SK-N-MC (cell line): ENCODE measurements at regions not wholly inside any gene's neighbourhood (a gene's known extent, or its start where the extent isn't known, plus 50 kb on each side); places are given as distances from the start of the nearest gene placed in this dataset.

ENCODE experiments used
- DNase-seq: peaks from one replicate; pipeline ENCODE4 v3.0.0-alpha.2; 2011; ENCODE audit warnings: low read depth, low spot score
- H3K27ac ChIP-seq: fragments of 200-600 bp; sonication (generic); 2 replicates; pipeline ENCODE4 v1.5.1; 2016; ENCODE audit warnings: mixed run types
- H3K36me3 ChIP-seq: fragments of 200-600 bp; sonication (generic); 2 replicates; pipeline ENCODE4 v1.6.1; 2017; ENCODE audit warnings: antibody characterized with exemption, low read length, mixed read lengths; ENCODE audit not compliant: insufficient read depth
- H3K4me3 ChIP-seq: fragments of 200-600 bp; sonication (generic); 2 replicates; pipeline ENCODE4 v1.5.1; 2016
- H3K9ac ChIP-seq: fragments of 200-600 bp; sonication (generic); 2 replicates; pipeline ENCODE4 v1.8.0; 2017; ENCODE audit warnings: mixed run types, mixed read lengths; ENCODE audit not compliant: insufficient read length
- H3K9me3 ChIP-seq: fragments of 200-600 bp; sonication (generic); 2 replicates; pipeline ENCODE4 v1.6.1; 2017; ENCODE audit warnings: low read depth, mild to moderate bottlenecking, antibody characterized with exemption, low read length, moderate library complexity, mixed read lengths
- EZH2 ChIP-seq: fragments of 200-600 bp; sonication (generic); IDR thresholded peaks from one replicate; pipeline ENCODE4 v1.6.1; 2017; ENCODE audit warnings: antibody characterized with exemption
- FOXP2 ChIP-seq: optimal IDR thresholded peaks from 2 replicates; pipeline ENCODE3; 2011; ENCODE audit warnings: mild to moderate bottlenecking, moderate library complexity; ENCODE audit not compliant: insufficient read depth; ENCODE audit errors: extremely low read length, control extremely low read depth
- POLR2AphosphoS5 ChIP-seq: IDR thresholded peaks from 2 replicates; pipeline ENCODE4 v1.6.1; 2012; ENCODE audit warnings: mild to moderate bottlenecking, low read depth, low read length, borderline replicate concordance

DNA sequence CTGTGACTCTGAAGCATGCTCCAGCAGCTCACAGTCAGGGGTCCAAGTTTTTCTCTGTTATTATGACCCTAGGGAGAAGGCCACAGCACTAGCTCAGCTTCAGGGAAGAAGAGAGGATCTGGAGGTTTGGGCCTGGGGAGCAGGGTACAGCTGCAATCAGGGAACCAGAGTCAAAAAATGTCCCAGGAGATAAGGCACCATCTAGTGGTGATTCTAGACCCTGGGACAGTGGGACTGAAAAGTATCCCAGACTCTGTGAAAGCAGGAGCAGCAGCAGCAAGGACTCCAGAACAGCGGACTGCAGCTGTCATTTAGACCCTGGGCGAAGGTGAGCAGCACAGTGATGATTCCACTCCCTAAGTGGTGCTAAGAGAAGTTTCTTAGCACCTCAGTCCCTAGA, 278.4 kb upstream of the DDX18 start:
- DNase-seq: no peak

DNA sequence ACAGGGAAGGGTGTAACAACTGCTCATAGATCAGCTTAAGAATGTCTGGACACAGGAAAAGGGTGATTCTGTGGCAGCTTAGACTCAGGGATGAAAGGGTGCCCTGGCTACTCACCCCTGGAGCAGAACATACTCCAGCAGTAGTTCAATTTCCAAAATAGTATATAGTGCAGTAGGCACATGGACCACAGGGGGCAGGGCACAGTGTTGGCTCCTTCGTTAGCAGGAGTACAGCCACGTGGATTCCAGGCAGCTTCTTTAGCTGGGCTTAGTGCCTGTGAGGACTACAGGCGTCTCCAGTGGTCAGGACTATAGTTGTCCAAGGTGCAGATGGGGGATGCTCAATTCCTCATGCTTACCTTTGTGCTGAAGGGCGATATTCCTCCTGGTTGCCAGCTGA, 277.5 kb upstream of the DDX18 start:
- Histone ChIP-seq H3K4me3 (no peak overlapping the region), H3K36me3 (no peaks in the 10 kb centered on the region), H3K27ac (no peak overlapping the region), H3K9me3 (no peaks in the 10 kb centered on the region), H3K9ac (no peak overlapping the region)
- no peak for DNase-seq
- no peak for TF ChIP-seq EZH2
- TF ChIP-seq FOXP2: no peak
- no peak for TF ChIP-seq POLR2AphosphoS5

More for the DNA sequence above, 278.4 kb upstream of the DDX18 start:
- Histone ChIP-seq H3K36me3 (no peaks in the 10 kb centered on the region), H3K9me3 (no peaks in the 10 kb centered on the region), H3K27ac (no peak overlapping the region), H3K4me3 (no peak overlapping the region), H3K9ac (no peak overlapping the region)
- TF ChIP-seq EZH2: no peak
- no peak for TF ChIP-seq POLR2AphosphoS5
- no peak for TF ChIP-seq FOXP2

DNA sequence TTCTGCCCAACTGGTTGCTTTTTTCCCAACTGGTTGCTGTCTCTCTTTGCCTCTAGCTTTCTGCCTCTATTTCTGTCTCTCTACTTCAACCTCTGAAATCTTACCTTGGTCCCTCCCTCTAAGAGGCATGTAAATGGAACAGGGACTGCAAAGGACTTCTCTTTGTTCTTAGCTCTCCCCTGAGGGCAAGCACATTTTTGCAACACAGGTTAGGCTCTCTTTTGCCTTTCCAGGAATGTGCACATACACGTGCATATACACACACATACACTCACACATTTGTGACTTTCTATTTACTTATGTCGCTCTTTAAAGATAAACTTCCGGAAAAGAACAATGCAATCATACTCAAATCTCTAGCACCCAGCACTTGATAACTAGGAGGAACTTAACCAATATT, 262.6 kb upstream of the DDX18 start:
- H3K27ac ChIP-seq: no peak overlapping the region
- no peak for TF ChIP-seq FOXP2
- no peak overlapping the region for H3K9ac ChIP-seq
- no peak overlapping the region for H3K4me3 ChIP-seq
- no peaks in the 10 kb centered on the region for H3K9me3 ChIP-seq
- no peaks in the 10 kb centered on the region for H3K36me3 ChIP-seq
- no peak for DNase-seq

- Histone ChIP-seq H3K4me3 (no peak overlapping the region), H3K27ac (no peak overlapping the region), H3K36me3 (no peaks in the 10 kb centered on the region), H3K9ac (no peak overlapping the region), H3K9me3 (no peaks in the 10 kb centered on the region)
- TF ChIP-seq POLR2AphosphoS5 (no peak), EZH2 (no peak), FOXP2 (no peak)
- DNase-seq: no peak
These were observed 261.0 kb upstream of the DDX18 start for GRCh38 chr2:117553448-117553847.

DNA sequence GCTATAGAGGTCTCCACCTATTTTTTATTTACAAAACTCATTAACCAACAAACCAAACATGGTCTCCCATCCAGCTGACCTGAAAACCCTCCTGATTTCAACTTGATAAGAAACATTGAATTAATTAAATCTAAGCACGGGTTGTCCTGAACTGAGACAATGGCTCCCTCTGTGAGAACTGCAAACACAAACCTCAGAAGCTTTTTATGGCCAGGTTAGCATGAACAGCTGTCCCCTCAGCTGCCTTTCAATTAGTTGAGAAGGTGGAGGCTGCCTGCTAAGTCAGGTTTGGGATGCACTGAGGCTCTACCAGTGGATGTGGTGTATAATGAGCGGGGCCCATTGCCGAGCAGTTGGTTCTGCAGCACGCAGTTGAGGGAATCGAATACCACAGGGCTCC, 258.5 kb upstream of the DDX18 start:
- no peak for DNase-seq
- no peak for TF ChIP-seq EZH2
- no peak for TF ChIP-seq POLR2AphosphoS5
- no peak for TF ChIP-seq FOXP2
- no peak overlapping the region for H3K9ac ChIP-seq
- no peak overlapping the region for H3K27ac ChIP-seq
- H3K4me3 ChIP-seq: no peak overlapping the region
- H3K9me3 ChIP-seq: no peaks in the 10 kb centered on the region
- H3K36me3 ChIP-seq: no peaks in the 10 kb centered on the region

DNA sequence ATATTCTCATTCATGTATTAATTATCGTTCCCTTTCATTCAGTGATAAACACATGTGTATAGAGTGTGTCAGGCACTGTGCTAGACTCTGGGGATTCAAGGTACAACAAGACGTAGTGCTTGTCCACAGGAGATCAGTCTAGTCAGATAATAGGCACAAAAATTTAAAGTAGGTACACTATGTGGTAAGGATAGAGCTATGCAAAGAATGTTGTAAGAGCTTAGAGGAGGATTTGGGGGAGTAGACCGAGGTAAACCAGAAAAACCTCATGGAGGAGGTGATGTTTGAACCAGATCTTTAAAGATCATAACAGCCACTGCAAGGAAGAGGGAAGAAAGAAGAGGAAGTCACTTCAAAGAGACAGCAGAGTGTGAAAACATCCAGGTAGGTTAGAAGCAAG, 256.9 kb upstream of the DDX18 start:
- Histone ChIP-seq H3K4me3 (no peak overlapping the region), H3K9ac (no peak overlapping the region), H3K36me3 (no peaks in the 10 kb centered on the region), H3K27ac (no peak overlapping the region), H3K9me3 (no peaks in the 10 kb centered on the region)
- DNase-seq: no peak
- TF ChIP-seq FOXP2 (no peak), POLR2AphosphoS5 (no peak), EZH2 (no peak)

GRCh38 chr2:117562654-117563053, 251.8 kb upstream of the DDX18 start:
- no peak overlapping the region for H3K9ac ChIP-seq
- H3K27ac ChIP-seq: no peak overlapping the region
- no peak for DNase-seq
- no peak overlapping the region for H3K4me3 ChIP-seq
- no peaks in the 10 kb centered on the region for H3K9me3 ChIP-seq
- no peak for TF ChIP-seq FOXP2
- no peak for TF ChIP-seq EZH2
- no peak for TF ChIP-seq POLR2AphosphoS5
- H3K36me3 ChIP-seq: no peaks in the 10 kb centered on the region

DNA sequence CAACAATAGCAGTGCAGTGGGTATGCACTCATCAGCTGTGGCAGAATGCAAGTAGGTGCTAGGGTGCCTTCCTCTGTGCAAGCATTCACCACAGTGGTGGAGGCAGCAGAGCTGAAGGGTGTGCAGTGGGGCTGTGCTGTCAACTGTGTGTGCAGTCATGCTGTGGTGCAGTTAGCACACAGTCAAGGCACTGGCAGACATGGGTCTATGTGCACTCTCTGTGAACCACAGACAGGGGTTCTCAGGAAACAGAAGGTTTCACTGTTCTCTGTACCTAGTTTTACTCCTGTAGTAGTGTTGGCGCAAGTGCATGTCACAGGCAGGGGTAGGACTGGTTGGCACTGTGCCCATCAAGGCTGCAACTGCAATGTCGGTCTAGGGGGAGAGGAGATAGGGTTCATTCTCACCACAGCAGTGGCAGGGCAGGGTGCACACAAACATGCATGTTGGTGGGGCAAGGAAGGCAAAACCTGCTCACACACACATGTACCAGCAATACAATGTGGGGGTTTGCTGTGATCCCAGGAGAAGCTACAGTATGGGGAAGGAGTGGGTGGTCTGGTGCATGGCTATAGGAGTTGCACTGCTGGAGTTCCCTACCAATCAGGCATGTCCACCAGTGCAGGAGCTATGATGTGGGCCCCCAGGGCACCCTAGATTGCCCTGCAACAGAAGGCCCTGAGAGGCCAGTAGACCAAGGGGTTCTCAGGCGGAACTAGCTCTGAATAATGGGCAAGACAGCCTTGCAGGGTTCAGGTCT, 242.7 kb upstream of the DDX18 start:
- Histone ChIP-seq H3K9ac (no peak overlapping the region), H3K36me3 (no peaks in the 10 kb centered on the region), H3K27ac (no peak overlapping the region), H3K9me3 (no peaks in the 10 kb centered on the region), H3K4me3 (no peak overlapping the region)
- TF ChIP-seq POLR2AphosphoS5 (no peak), EZH2 (no peak), FOXP2 (no peak)
- DNase-seq: no peak

- TF ChIP-seq EZH2 (no peak), FOXP2 (no peak), POLR2AphosphoS5 (no peak)
- peaks cover 6% of the 10 kb centered on the region; the same call in 1 of the 2 replicates for H3K9me3 ChIP-seq
- no peak overlapping the region for H3K27ac ChIP-seq
- no peak overlapping the region for H3K9ac ChIP-seq
- H3K4me3 ChIP-seq: no peak overlapping the region
- DNase-seq: no peak
- H3K36me3 ChIP-seq: no peaks in the 10 kb centered on the region
These were observed 227.2 kb upstream of the DDX18 start for GRCh38 chr2:117587310-117587709.
